PFSK-1 (cell line): ENCODE measurements at regions not wholly inside any gene's neighbourhood (a gene's known extent, or its start where the extent isn't known, plus 50 kb on each side); places are given as distances from the start of the nearest gene placed in this dataset.

Experiments
- POLR2AphosphoS5 ChIP-seq: IDR thresholded peaks from 2 replicates; pipeline ENCODE4 v1.6.1; 2012; ENCODE audit warnings: low read depth, mild to moderate bottlenecking, control low read depth, low read length, moderate library complexity
- TAF1 ChIP-seq: IDR thresholded peaks from 2 replicates; pipeline ENCODE4 v1.6.1; 2012; ENCODE audit warnings: low read length, control low read depth, borderline replicate concordance; ENCODE audit not compliant: insufficient read depth

GRCh38 chr1:56327195-56327594 lies 252.2 kb downstream of the PLPP3 start:
- no peak for TF ChIP-seq TAF1
- TF ChIP-seq POLR2AphosphoS5 = no peak
